Keratinocyte (primary cell): ENCODE measurements at regions not wholly inside any gene's neighbourhood (a gene's known extent, or its start where the extent isn't known, plus 50 kb on each side); places are given as distances from the start of the nearest gene placed in this dataset.
A peak's percentile ranks its signal among the peaks of the same experiment; 100 is the strongest.

Source experiments
- DNase-seq: peaks from one replicate; pipeline ENCODE4 v3.0.0-alpha.2; 2011; ENCODE audit warnings: low read depth, missing footprints, low spot score
- FAIRE-seq: peaks from 2 replicates; lab custom pipeline; 2011; peaks lifted over from hg19 to GRCh38; lab: Jason Lieb, UNC
- H2AFZ ChIP-seq: 2 replicates; pipeline ENCODE4 v1.6.0; 2012; ENCODE audit warnings: low read length, control low read depth, inconsistent platforms; ENCODE audit not compliant: control insufficient read depth
- H3K27ac ChIP-seq: 2 replicates; pipeline ENCODE4 v1.5.1; 2011; ENCODE audit warnings: low read length; ENCODE audit not compliant: control insufficient read depth, insufficient read depth
- H3K27me3 ChIP-seq: 3 replicates; pipeline ENCODE4 v1.6.0; 2011; ENCODE audit warnings: low read length; ENCODE audit not compliant: control insufficient read depth, insufficient read depth; ENCODE audit errors: extremely low read depth
- H3K36me3 ChIP-seq, 2 experiments: 2 replicates in 1 of 2; 3 replicates in 1 of 2; pipeline ENCODE4 v1.5.1; 2011; ENCODE audit warnings: low read length in 2 of 2, mild to moderate bottlenecking in 1 of 2; ENCODE audit not compliant: control insufficient read depth in 2 of 2, insufficient read depth in 2 of 2; ENCODE audit errors: extremely low read depth in 1 of 2
- H3K4me1 ChIP-seq: 3 replicates; pipeline ENCODE4 v1.5.1; 2011; ENCODE audit warnings: low read length; ENCODE audit not compliant: control insufficient read depth, insufficient read depth; ENCODE audit errors: extremely low read depth
- H3K4me2 ChIP-seq: 3 replicates; pipeline ENCODE4 v1.6.0; 2011; ENCODE audit warnings: low read depth, low read length; ENCODE audit not compliant: control insufficient read depth, insufficient read depth; ENCODE audit errors: extremely low read depth
- H3K4me3 ChIP-seq, 3 experiments: fragments of 200-600 bp in 1 of 3; sonication (generic) in 1 of 3; 2 replicates in 2 of 3; 3 replicates in 1 of 3; pipeline ENCODE4 v1.5.1; 2011 to 2016; ENCODE audit warnings: low read length in 3 of 3, mild to moderate bottlenecking in 3 of 3, control low read depth in 2 of 3, inconsistent platforms in 1 of 3, low read depth in 1 of 3, mixed read lengths in 1 of 3, mixed run types in 1 of 3, moderate library complexity in 1 of 3; ENCODE audit not compliant: control insufficient read depth in 2 of 3, insufficient read depth in 2 of 3; ENCODE audit errors: extremely low read depth in 1 of 3
- H3K79me2 ChIP-seq: 2 replicates; pipeline ENCODE4 v1.6.0; 2012; ENCODE audit warnings: low read length; ENCODE audit not compliant: control insufficient read depth, insufficient read depth
- H3K9ac ChIP-seq: 3 replicates; pipeline ENCODE4 v1.6.0; 2011; ENCODE audit warnings: low read length; ENCODE audit not compliant: control insufficient read depth, insufficient read depth; ENCODE audit errors: extremely low read depth
- H3K9me1 ChIP-seq: 3 replicates; pipeline ENCODE4 v1.6.0; 2011; ENCODE audit warnings: low read length; ENCODE audit not compliant: control insufficient read depth, insufficient read depth; ENCODE audit errors: extremely low read depth
- H3K9me3 ChIP-seq: 2 replicates; pipeline ENCODE4 v1.5.1; 2012; ENCODE audit warnings: low read depth, low read length; ENCODE audit not compliant: control insufficient read depth
- H4K20me1 ChIP-seq: 3 replicates; pipeline ENCODE4 v1.6.0; 2011; ENCODE audit warnings: low read length; ENCODE audit not compliant: control insufficient read depth, insufficient read depth; ENCODE audit errors: extremely low read depth
- CTCF ChIP-seq, 3 experiments: IDR thresholded peaks in 1 of 3; conservative IDR thresholded peaks in 1 of 3; optimal IDR thresholded peaks in 1 of 3; 2 replicates in 2 of 3; 3 replicates in 1 of 3; pipeline versions ENCODE3 to v1.5.1; 2011; ENCODE audit warnings: low read length in 3 of 3, mild to moderate bottlenecking in 3 of 3, moderate library complexity in 2 of 3, control low read depth in 1 of 3, inconsistent platforms in 1 of 3; ENCODE audit not compliant: insufficient read depth in 2 of 3; ENCODE audit errors: extremely low read depth in 1 of 3
- EZH2 ChIP-seq: IDR thresholded peaks from one replicate; pipeline ENCODE4 v1.6.1; 2012; ENCODE audit warnings: inconsistent platforms, mild to moderate bottlenecking, low read length, moderate library complexity
- dilution Hi-C: fragments of 300-500 bp; cut with MboI; formaldehyde crosslinking; loops from one replicate; pipeline ENCODE4 v1.7.0; 2020; ENCODE audit warnings: low sequenced_read_pairs; ENCODE audit not compliant: extremely low pct_ligation_motif_present

GRCh38 chr5:85268194-85268593, 883.5 kb upstream of the EDIL3 start:
- dilution Hi-C loops: no loop called here

GRCh38 chr5:85278193-85278592, 893.5 kb upstream of the EDIL3 start:
- FAIRE-seq (peak; percentile 9), DNase-seq (no peak)
- no peak overlapping the region for H3K9ac ChIP-seq
- no peak for TF ChIP-seq CTCF (optimal IDR thresholded peaks at IDR 0.05 in 1 of 3, IDR thresholded peaks at IDR 0.05 in 1 of 3, conservative IDR thresholded peaks at IDR 0.05 in 1 of 3; ENCODE audit: extremely low read depth in 1 of 3, insufficient read depth in 2 of 3, low read length in 3 of 3)
- no peak for TF ChIP-seq EZH2
- H3K79me2 ChIP-seq: no peaks in the 10 kb centered on the region
- no peaks in the 10 kb centered on the region for H3K9me3 ChIP-seq
- no peak overlapping the region for H2AFZ ChIP-seq
- H3K4me2 ChIP-seq: no peak overlapping the region
- no peaks in the 10 kb centered on the region for H3K36me3 ChIP-seq
- H3K27me3 ChIP-seq: no peaks in the 10 kb centered on the region
- H3K4me3 ChIP-seq: no peak overlapping the region
- no peak overlapping the region for H3K27ac ChIP-seq
- no peaks in the 10 kb centered on the region for H4K20me1 ChIP-seq
- dilution Hi-C loops: no loop called here
- no peaks in the 10 kb centered on the region for H3K9me1 ChIP-seq
- H3K4me1 ChIP-seq: no peaks in the 10 kb centered on the region

More at GRCh38 chr5:85268194-85268593, 883.5 kb upstream of the EDIL3 start:
- Histone ChIP-seq H3K4me1 (no peaks in the 10 kb centered on the region), H3K9ac (no peak overlapping the region), H3K36me3 (no peaks in the 10 kb centered on the region), H3K4me2 (no peak overlapping the region), H3K9me3 (no peaks in the 10 kb centered on the region), H3K27ac (no peak overlapping the region), H3K27me3 (no peaks in the 10 kb centered on the region), H3K4me3 (no peak overlapping the region), H2AFZ (no peak overlapping the region), H3K79me2 (no peaks in the 10 kb centered on the region), H4K20me1 (no peaks in the 10 kb centered on the region), H3K9me1 (no peaks in the 10 kb centered on the region)
- no peak for TF ChIP-seq EZH2
- TF ChIP-seq CTCF (optimal IDR thresholded peaks at IDR 0.05 in 1 of 3, IDR thresholded peaks at IDR 0.05 in 1 of 3, conservative IDR thresholded peaks at IDR 0.05 in 1 of 3; ENCODE audit: extremely low read depth in 1 of 3, insufficient read depth in 2 of 3, low read length in 3 of 3): no peak
- FAIRE-seq (no peak), DNase-seq (no peak)
